ENCODE measurements at regions not wholly inside any gene's neighbourhood (a gene's known extent, or its start where the extent isn't known, plus 50 kb on each side); places are given as distances from the start of the nearest gene placed in this dataset.

- peak; percentile 18 for DNase-seq (ENCODE audit: low spot score)
These were observed 1460.3 kb downstream of the UQCRFS1 start for GRCh38 chr19:27752530-27753184.

- peak; percentile 17 for DNase-seq (ENCODE audit: low spot score)
These were observed 1461.9 kb downstream of the UQCRFS1 start for GRCh38 chr19:27751044-27751391.

- no peak for DNase-seq (ENCODE audit: low spot score)
These were observed 1462.4 kb downstream of the UQCRFS1 start for GRCh38 chr19:27750391-27751043.

GRCh38 chr19:27748551-27749152 is 1464.3 kb downstream of the UQCRFS1 start:
- DNase-seq (ENCODE audit: low spot score) = no peak

GRCh38 chr19:27746691-27747380 is 1466.1 kb downstream of the UQCRFS1 start:
- no peak for DNase-seq (ENCODE audit: low spot score)

- no peak for DNase-seq (ENCODE audit: low spot score)
These were observed 1466.9 kb downstream of the UQCRFS1 start for GRCh38 chr19:27745978-27746542.

GRCh38 chr19:27744926-27745768 is 1467.8 kb downstream of the UQCRFS1 start:
- no peak for DNase-seq (ENCODE audit: low spot score)

GRCh38 chr19:27742041-27742440 is 1470.9 kb downstream of the UQCRFS1 start:
- no peak for DNase-seq (ENCODE audit: low spot score)

GRCh38 chr19:27741236-27741635 is 1471.7 kb downstream of the UQCRFS1 start:
- DNase-seq (ENCODE audit: low spot score) = no peak

- no peak for DNase-seq (ENCODE audit: low spot score)
These were observed 1472.6 kb downstream of the UQCRFS1 start for GRCh38 chr19:27740396-27740795.

GRCh38 chr19:27738569-27739193 is 1474.3 kb downstream of the UQCRFS1 start:
- DNase-seq (ENCODE audit: low spot score) = no peak

GRCh38 chr19:27736225-27736624 is 1476.7 kb downstream of the UQCRFS1 start:
- DNase-seq (ENCODE audit: low spot score) = no peak

GRCh38 chr19:27735314-27735713 is 1477.6 kb downstream of the UQCRFS1 start:
- DNase-seq (ENCODE audit: low spot score) = no peak

- no peak for DNase-seq (ENCODE audit: low spot score)
These were observed 1478.3 kb downstream of the UQCRFS1 start for GRCh38 chr19:27734496-27735220.

- DNase-seq (ENCODE audit: low spot score) = no peak
These were observed 1479.2 kb downstream of the UQCRFS1 start for GRCh38 chr19:27733551-27734266.

- no peak for DNase-seq (ENCODE audit: low spot score)
These were observed 1483.6 kb downstream of the UQCRFS1 start for GRCh38 chr19:27729332-27729731.

- no peak for DNase-seq (ENCODE audit: low spot score)
These were observed 1490.3 kb downstream of the UQCRFS1 start for GRCh38 chr19:27722625-27723024.

- DNase-seq (ENCODE audit: low spot score) = no peak
These were observed 1492.8 kb downstream of the UQCRFS1 start for GRCh38 chr19:27720155-27720554.

- no peak for DNase-seq (ENCODE audit: low spot score)
These were observed 1493.9 kb downstream of the UQCRFS1 start for GRCh38 chr19:27719034-27719433.

- DNase-seq (ENCODE audit: low spot score) = no peak
These were observed 1494.7 kb downstream of the UQCRFS1 start for GRCh38 chr19:27718234-27718633.

Data from left forelimb (tissue), 1 donor.